HT-29 (cell line): ENCODE measurements at regions not wholly inside any gene's neighbourhood (a gene's known extent, or its start where the extent isn't known, plus 50 kb on each side); places are given as distances from the start of the nearest gene placed in this dataset.
A peak's percentile ranks its signal among the peaks of the same experiment; 100 is the strongest.

Experiments used
- DNase-seq: peaks from one replicate; pipeline ENCODE4 v3.0.0-alpha.2; 2015; ENCODE audit warnings: low spot score

- no peak for DNase-seq
Observed at GRCh38 chr14:100399052-100399849, 76.1 kb downstream of the SLC25A47 start.

- no peak for DNase-seq
Observed at GRCh38 chr14:100400115-100400514, 77.0 kb downstream of the SLC25A47 start.

GRCh38 chr14:100401031-100401692 is 78.0 kb downstream of the SLC25A47 start:
- DNase-seq: no peak

GRCh38 chr14:100401792-100402191 is 78.7 kb downstream of the SLC25A47 start:
- DNase-seq: no peak

- no peak for DNase-seq
Observed at GRCh38 chr14:100402631-100403030, 79.5 kb downstream of the SLC25A47 start.

GRCh38 chr14:100403105-100403504 is 80.0 kb downstream of the SLC25A47 start:
- DNase-seq: no peak

GRCh38 chr14:100403802-100404365 is 80.7 kb downstream of the SLC25A47 start:
- no peak for DNase-seq

- no peak for DNase-seq
Observed at GRCh38 chr14:100404419-100404818, 81.3 kb downstream of the SLC25A47 start.

GRCh38 chr14:100405760-100406455 is 82.8 kb downstream of the SLC25A47 start:
- DNase-seq: no peak

- no peak for DNase-seq
Observed at GRCh38 chr14:100406505-100407131, 83.5 kb downstream of the SLC25A47 start.

- no peak for DNase-seq
Observed at GRCh38 chr14:100407376-100408102, 84.4 kb downstream of the SLC25A47 start.

GRCh38 chr14:100408350-100409002 is 85.3 kb downstream of the SLC25A47 start:
- no peak for DNase-seq

- no peak for DNase-seq
Observed at GRCh38 chr14:100409003-100409360, 85.8 kb downstream of the SLC25A47 start.

GRCh38 chr14:100409651-100410050 is 86.5 kb downstream of the SLC25A47 start:
- no peak for DNase-seq

GRCh38 chr14:100410056-100410565 is 87.0 kb downstream of the SLC25A47 start:
- DNase-seq: no peak

GRCh38 chr14:100413699-100414098 is 90.6 kb downstream of the SLC25A47 start:
- DNase-seq: no peak

GRCh38 chr14:100415226-100415625 is 92.1 kb downstream of the SLC25A47 start:
- no peak for DNase-seq

- no peak for DNase-seq
Observed at GRCh38 chr14:100416081-100416680, 93.0 kb downstream of the SLC25A47 start.

- peak; percentile 79 for DNase-seq
Observed at GRCh38 chr14:100416921-100417860, 94.1 kb downstream of the SLC25A47 start.
